ENCODE measurements at regions not wholly inside any gene's neighbourhood (a gene's known extent, or its start where the extent isn't known, plus 50 kb on each side); places are given as distances from the start of the nearest gene placed in this dataset.

DNA sequence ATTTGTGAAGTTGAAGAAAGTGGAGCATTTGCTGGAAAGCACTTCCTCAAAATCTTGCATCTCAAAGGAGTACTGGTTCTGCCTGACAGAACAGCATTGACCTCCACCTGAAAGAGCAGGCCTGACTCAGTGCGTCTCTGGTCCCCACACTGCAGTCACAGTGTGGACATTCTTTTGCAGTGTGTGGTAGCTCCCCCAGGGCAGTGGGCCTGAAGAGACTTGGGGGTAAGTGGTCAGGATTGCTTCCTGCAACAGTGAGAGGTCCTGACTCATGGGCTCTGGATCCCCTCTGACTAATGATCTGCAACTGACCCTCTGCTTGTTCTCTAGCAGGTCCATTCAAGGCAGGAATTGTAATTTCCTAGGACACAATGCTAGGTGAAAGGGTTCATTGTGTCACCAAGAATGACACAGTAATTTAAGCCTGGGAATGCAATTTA, 204.9 kb upstream of the KCNJ16 start:
- TF ChIP-seq GATA2 (CRISPR knock-in tag; IDR thresholded peaks at IDR 0.05) (no peak), ZNF133 (CRISPR knock-in tag; IDR thresholded peaks at IDR 0.05) (no peak), IRF9 (tag; IDR thresholded peaks at IDR 0.05) (no peak), CHD2 (IDR thresholded peaks at IDR 0.05; ENCODE audit: low read depth, low read length) (no peak), CC2D1A (IDR thresholded peaks at IDR 0.05) (no peak), GTF2E2 (tag; IDR thresholded peaks at IDR 0.05) (no peak), GATAD2A (IDR thresholded peaks at IDR 0.05) (no peak), U2AF1 (optimal IDR thresholded peaks at IDR 0.05; ENCODE audit: low read depth, low read length) (no peak), ZNF263 (CRISPR knock-in tag; IDR thresholded peaks at IDR 0.05; ENCODE audit: borderline replicate concordance) (no peak), ZNF830 (CRISPR knock-in tag; IDR thresholded peaks at IDR 0.05) (no peak), ZNF274 (IDR thresholded peaks at IDR 0.05; ENCODE audit: borderline replicate concordance, low read depth, low read length) (no peak), CTCF (IDR thresholded peaks at IDR 0.05 in 2 of 3, conservative IDR thresholded peaks at IDR 0.05 in 1 of 3; ENCODE audit: insufficient read depth in 2 of 3, low read depth in 1 of 3, low read length in 3 of 3) (no peak)
- TF ChIP-seq, protein P1, sequence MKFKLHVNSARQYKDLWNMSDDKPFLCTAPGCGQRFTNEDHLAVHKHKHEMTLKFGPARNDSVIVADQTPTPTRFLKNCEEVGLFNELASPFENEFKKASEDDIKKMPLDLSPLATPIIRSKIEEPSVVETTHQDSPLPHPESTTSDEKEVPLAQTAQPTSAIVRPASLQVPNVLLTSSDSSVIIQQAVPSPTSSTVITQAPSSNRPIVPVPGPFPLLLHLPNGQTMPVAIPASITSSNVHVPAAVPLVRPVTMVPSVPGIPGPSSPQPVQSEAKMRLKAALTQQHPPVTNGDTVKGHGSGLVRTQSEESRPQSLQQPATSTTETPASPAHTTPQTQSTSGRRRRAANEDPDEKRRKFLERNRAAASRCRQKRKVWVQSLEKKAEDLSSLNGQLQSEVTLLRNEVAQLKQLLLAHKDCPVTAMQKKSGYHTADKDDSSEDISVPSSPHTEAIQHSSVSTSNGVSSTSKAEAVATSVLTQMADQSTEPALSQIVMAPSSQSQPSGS (CRISPR knock-in tag; IDR thresholded peaks at IDR 0.05): no peak

Data from K562 (cell line).